Chondrocyte (in vitro differentiated cells): ENCODE measurements at regions not wholly inside any gene's neighbourhood (a gene's known extent, or its start where the extent isn't known, plus 50 kb on each side); places are given as distances from the start of the nearest gene placed in this dataset.
"Not testable (repeated sequence)": the region's sequence is repeated elsewhere in the genome, so short reads cannot be mapped to it uniquely, and the experiment has no call there.

Experiments
- DNase-seq: peaks from one replicate; pipeline ENCODE4 v3.0.0; 2021; ENCODE audit warnings: mixed read lengths, low spot score
- H3K27ac Mint-ChIP-seq: one replicate; pipeline ENCODE4 v1.8.0; 2021; ENCODE audit warnings: mild to moderate bottlenecking, moderate library complexity, mixed read lengths; ENCODE audit not compliant: unreplicated experiment
- H3K27me3 Mint-ChIP-seq: 2 replicates; pipeline ENCODE4 v1.8.0; 2021; ENCODE audit warnings: low read depth, mixed read lengths
- H3K36me3 Mint-ChIP-seq: 2 replicates; pipeline ENCODE4 v1.8.0; 2021; ENCODE audit warnings: low read depth, mixed read lengths
- H3K4me1 Mint-ChIP-seq: 2 replicates; pipeline ENCODE4 v1.8.0; 2021; ENCODE audit warnings: low read depth, mild to moderate bottlenecking, mixed read lengths
- H3K4me3 Mint-ChIP-seq: one replicate; pipeline ENCODE4 v1.8.0; 2021; ENCODE audit warnings: mild to moderate bottlenecking, moderate library complexity, mixed read lengths; ENCODE audit not compliant: unreplicated experiment
- H3K9me3 Mint-ChIP-seq: 2 replicates; pipeline ENCODE4 v1.8.0; 2021; ENCODE audit warnings: low read depth, mixed read lengths
- CTCF ChIP-seq: fragments of 200-600 bp; sonication (generic); IDR thresholded peaks from 2 replicates; pipeline ENCODE4 v1.5.0; 2021; ENCODE audit warnings: antibody characterized with exemption, mild to moderate bottlenecking, moderate library complexity

- Mint-ChIP-seq H3K4me3 (no peak overlapping the region), H3K27me3 (peaks cover 30% of the 10 kb centered on the region), H3K36me3 (no peaks in the 10 kb centered on the region), H3K4me1 (peaks cover 10% of the 10 kb centered on the region), H3K27ac (no peak overlapping the region), H3K9me3 (peaks cover 4% of the 10 kb centered on the region)
- no peak for TF ChIP-seq CTCF
- no peak for DNase-seq
Observed at GRCh38 chr13:27349458-27349857, 75.0 kb upstream of the GTF3A start.

GRCh38 chr13:27350825-27351224 is 73.6 kb upstream of the GTF3A start:
- H3K9me3 Mint-ChIP-seq, H3K27ac Mint-ChIP-seq, H3K4me3 Mint-ChIP-seq, H3K36me3 Mint-ChIP-seq, DNase-seq: not testable (repeated sequence)
- Mint-ChIP-seq H3K27me3 (peaks cover 22% of the 10 kb centered on the region), H3K4me1 (peaks cover 12% of the 10 kb centered on the region)

GRCh38 chr13:27352698-27353097 is 71.7 kb upstream of the GTF3A start:
- H3K36me3 Mint-ChIP-seq: no peaks in the 10 kb centered on the region
- peaks cover 12% of the 10 kb centered on the region for H3K4me1 Mint-ChIP-seq
- peaks cover 4% of the 10 kb centered on the region for H3K9me3 Mint-ChIP-seq
- peaks cover 22% of the 10 kb centered on the region for H3K27me3 Mint-ChIP-seq
- no peak overlapping the region for H3K27ac Mint-ChIP-seq
- no peak overlapping the region for H3K4me3 Mint-ChIP-seq
- no peak for DNase-seq
- TF ChIP-seq CTCF: no peak

- Mint-ChIP-seq H3K4me3 (no peak overlapping the region), H3K9me3 (peaks cover 4% of the 10 kb centered on the region)
- TF ChIP-seq CTCF: no peak
Observed at GRCh38 chr13:27353166-27353583, 71.2 kb upstream of the GTF3A start.

GRCh38 chr13:27353708-27354107 is 70.7 kb upstream of the GTF3A start:
- peaks cover 15% of the 10 kb centered on the region for H3K27me3 Mint-ChIP-seq

More at GRCh38 chr13:27353166-27353583, 71.2 kb upstream of the GTF3A start:
- DNase-seq: no peak
- peaks cover 20% of the 10 kb centered on the region for H3K27me3 Mint-ChIP-seq
- no peak overlapping the region for H3K27ac Mint-ChIP-seq
- peaks cover 12% of the 10 kb centered on the region for H3K4me1 Mint-ChIP-seq
- H3K36me3 Mint-ChIP-seq: no peaks in the 10 kb centered on the region

More at GRCh38 chr13:27353708-27354107, 70.7 kb upstream of the GTF3A start:
- DNase-seq: no peak
- no peak for TF ChIP-seq CTCF
- H3K4me3 Mint-ChIP-seq: no peak overlapping the region
- peaks cover 4% of the 10 kb centered on the region for H3K9me3 Mint-ChIP-seq
- H3K27ac Mint-ChIP-seq: no peak overlapping the region
- no peaks in the 10 kb centered on the region for H3K36me3 Mint-ChIP-seq
- peaks cover 12% of the 10 kb centered on the region for H3K4me1 Mint-ChIP-seq
